ENCODE measurements at regions not wholly inside any gene's neighbourhood (a gene's known extent, or its start where the extent isn't known, plus 50 kb on each side); places are given as distances from the start of the nearest gene placed in this dataset.

DNA sequence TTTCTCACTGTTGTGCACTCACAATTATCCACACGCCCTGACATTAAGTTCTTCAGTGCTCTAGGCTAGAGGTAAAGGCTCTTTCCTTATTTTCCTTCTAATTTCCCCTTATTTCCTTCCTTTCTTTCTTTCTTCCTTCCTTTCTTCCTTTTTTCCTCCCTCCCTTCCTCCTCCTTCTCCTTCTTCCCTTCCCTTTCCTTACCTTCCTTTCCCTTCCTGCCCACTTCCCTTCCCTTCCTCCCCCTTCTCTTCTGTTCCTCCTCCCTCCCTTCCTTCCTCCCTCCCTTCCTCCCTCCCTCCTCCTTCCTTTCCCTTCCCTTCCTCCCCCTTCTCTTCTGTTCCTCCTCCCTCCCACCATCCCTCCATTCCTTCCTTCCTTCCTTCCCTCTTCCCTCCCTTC is 317.0 kb upstream of the IRX1 start:
- no peaks in the 10 kb centered on the region for H3K36me3 ChIP-seq (ENCODE audit: control insufficient read depth in 2 of 3, insufficient read depth in 3 of 3, low read length in 3 of 3)
- peaks cover 0 to 2% (median 0%) of the 10 kb centered on the region in 3 donors for H3K9me3 ChIP-seq (ENCODE audit: control insufficient read depth in 2 of 3, insufficient read depth in 1 of 3, low read length in 3 of 3)
- no peak overlapping the region for H3K4me3 ChIP-seq (ENCODE audit: low read length in 3 of 3)
- no peak for FAIRE-seq
- no peaks in the 10 kb centered on the region for H3K27me3 ChIP-seq (ENCODE audit: control insufficient read depth, insufficient read depth, low read length)
- H3K27ac ChIP-seq (ENCODE audit: low read depth in 2 of 2, low read length in 2 of 2) = no peak overlapping the region
- no peaks in the 10 kb centered on the region for H3K4me1 ChIP-seq (ENCODE audit: control insufficient read depth in 2 of 3, insufficient read depth in 2 of 3, low read depth in 1 of 3, low read length in 3 of 3)
- no peak overlapping the region for H3K9ac ChIP-seq (ENCODE audit: low read length in 3 of 3)
- intact Hi-C loops (cut with DNase I) = no loop called here
- TF ChIP-seq, protein P1, sequence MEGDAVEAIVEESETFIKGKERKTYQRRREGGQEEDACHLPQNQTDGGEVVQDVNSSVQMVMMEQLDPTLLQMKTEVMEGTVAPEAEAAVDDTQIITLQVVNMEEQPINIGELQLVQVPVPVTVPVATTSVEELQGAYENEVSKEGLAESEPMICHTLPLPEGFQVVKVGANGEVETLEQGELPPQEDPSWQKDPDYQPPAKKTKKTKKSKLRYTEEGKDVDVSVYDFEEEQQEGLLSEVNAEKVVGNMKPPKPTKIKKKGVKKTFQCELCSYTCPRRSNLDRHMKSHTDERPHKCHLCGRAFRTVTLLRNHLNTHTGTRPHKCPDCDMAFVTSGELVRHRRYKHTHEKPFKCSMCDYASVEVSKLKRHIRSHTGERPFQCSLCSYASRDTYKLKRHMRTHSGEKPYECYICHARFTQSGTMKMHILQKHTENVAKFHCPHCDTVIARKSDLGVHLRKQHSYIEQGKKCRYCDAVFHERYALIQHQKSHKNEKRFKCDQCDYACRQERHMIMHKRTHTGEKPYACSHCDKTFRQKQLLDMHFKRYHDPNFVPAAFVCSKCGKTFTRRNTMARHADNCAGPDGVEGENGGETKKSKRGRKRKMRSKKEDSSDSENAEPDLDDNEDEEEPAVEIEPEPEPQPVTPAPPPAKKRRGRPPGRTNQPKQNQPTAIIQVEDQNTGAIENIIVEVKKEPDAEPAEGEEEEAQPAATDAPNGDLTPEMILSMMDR (IDR thresholded peaks at IDR 0.05; ENCODE audit: borderline replicate concordance, extremely low read depth, insufficient read depth) = no peak
- no peak for DNase-seq

DNA sequence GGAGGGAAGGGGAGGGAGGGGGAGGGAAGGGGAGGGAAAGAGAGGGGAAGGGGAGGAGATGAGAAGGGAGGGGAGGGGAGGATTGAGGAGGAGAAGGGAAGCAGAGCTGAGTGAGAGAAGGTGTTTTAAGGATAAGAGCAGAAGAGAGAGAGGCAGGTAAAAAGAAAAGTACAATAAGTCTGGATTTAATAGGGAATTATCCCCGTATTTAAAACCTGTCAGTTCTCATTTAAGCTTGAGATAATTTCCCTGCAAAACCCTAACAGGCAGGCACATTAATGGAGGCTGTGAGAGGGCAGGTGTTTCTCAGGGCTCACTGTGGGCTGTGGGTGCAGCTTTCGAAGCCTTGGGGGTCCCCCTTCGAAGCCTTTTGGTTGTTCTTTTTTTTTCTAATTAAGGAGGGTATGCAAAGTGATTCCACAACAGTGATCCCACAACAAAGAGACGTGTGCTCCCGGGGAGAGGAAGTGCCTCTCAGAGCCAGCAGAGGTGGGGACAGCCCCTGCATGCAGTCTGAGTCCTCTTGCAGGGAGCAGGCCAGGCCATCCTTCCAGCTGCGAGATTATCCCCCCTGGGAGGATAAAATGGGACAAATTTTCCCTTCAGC is 317.9 kb upstream of the IRX1 start:
- FAIRE-seq (no peak), DNase-seq (no peak)
- Histone ChIP-seq H3K9ac (ENCODE audit: low read length in 3 of 3) (no peak overlapping the region), H3K9me3 (ENCODE audit: control insufficient read depth in 2 of 3, insufficient read depth in 1 of 3, low read length in 3 of 3) (peaks cover 0 to 2% (median 0%) of the 10 kb centered on the region in 3 donors), H3K4me3 (ENCODE audit: low read length in 3 of 3) (no peak overlapping the region), H3K27me3 (ENCODE audit: control insufficient read depth, insufficient read depth, low read length) (no peaks in the 10 kb centered on the region), H3K27ac (ENCODE audit: low read depth in 2 of 2, low read length in 2 of 2) (no peak overlapping the region), H3K4me1 (ENCODE audit: control insufficient read depth in 2 of 3, insufficient read depth in 2 of 3, low read depth in 1 of 3, low read length in 3 of 3) (no peaks in the 10 kb centered on the region), H3K36me3 (ENCODE audit: control insufficient read depth in 2 of 3, insufficient read depth in 3 of 3, low read length in 3 of 3) (no peaks in the 10 kb centered on the region)
- intact Hi-C loops (cut with DNase I) = no loop called here
- TF ChIP-seq, protein P1 (IDR thresholded peaks at IDR 0.05; ENCODE audit: borderline replicate concordance, extremely low read depth, insufficient read depth) = no peak

- FAIRE-seq (no peak), DNase-seq (peak in 4 of 5 donors; percentile 59 to 78 (median 70))
- Histone ChIP-seq H3K27me3 (ENCODE audit: control insufficient read depth, insufficient read depth, low read length) (no peaks in the 10 kb centered on the region), H3K4me3 (ENCODE audit: low read length in 3 of 3) (no peak overlapping the region), H3K9ac (ENCODE audit: low read length in 3 of 3) (no peak overlapping the region), H3K9me3 (ENCODE audit: control insufficient read depth in 2 of 3, insufficient read depth in 1 of 3, low read length in 3 of 3) (peaks cover 0 to 2% (median 0%) of the 10 kb centered on the region in 3 donors), H3K36me3 (ENCODE audit: control insufficient read depth in 2 of 3, insufficient read depth in 3 of 3, low read length in 3 of 3) (no peaks in the 10 kb centered on the region), H3K4me1 (ENCODE audit: control insufficient read depth in 2 of 3, insufficient read depth in 2 of 3, low read depth in 1 of 3, low read length in 3 of 3) (no peaks in the 10 kb centered on the region), H3K27ac (ENCODE audit: low read depth in 2 of 2, low read length in 2 of 2) (no peak overlapping the region)
- TF ChIP-seq, protein P1 (IDR thresholded peaks at IDR 0.05; ENCODE audit: borderline replicate concordance, extremely low read depth, insufficient read depth) = no peak
- intact Hi-C loops (cut with DNase I) = no loop called here
Observed at GRCh38 chr5:3276896-3277295, 318.7 kb upstream of the IRX1 start.
